BE2C (cell line): ENCODE measurements at regions not wholly inside any gene's neighbourhood (a gene's known extent, or its start where the extent isn't known, plus 50 kb on each side); places are given as distances from the start of the nearest gene placed in this dataset.

Experiments used
- DNase-seq: peaks from one replicate; pipeline ENCODE4 v3.0.0-alpha.2; 2020
- H3K27me3 ChIP-seq: fragments of 250-450 bp; sonication (Bioruptor Pico); 2 replicates; pipeline ENCODE4 v1.5.1; 2020; ENCODE audit warnings: mild to moderate bottlenecking
- H3K36me3 ChIP-seq: fragments of 250-450 bp; sonication (Bioruptor Pico); 2 replicates; pipeline ENCODE4 v1.5.1; 2020; ENCODE audit warnings: mild to moderate bottlenecking
- H3K4me1 ChIP-seq: fragments of 250-450 bp; sonication (Bioruptor Pico); 2 replicates; pipeline ENCODE4 v1.5.1; 2020
- H3K4me3 ChIP-seq: 2 replicates; pipeline ENCODE4 v1.5.1; 2011; ENCODE audit warnings: low read depth, low read length
- H3K9me3 ChIP-seq: fragments of 250-450 bp; sonication (Bioruptor Pico); 2 replicates; pipeline ENCODE4 v1.5.1; 2020
- CTCF ChIP-seq: IDR thresholded peaks from 2 replicates; pipeline ENCODE4 v1.5.1; 2012; ENCODE audit warnings: mild to moderate bottlenecking, low read depth, low read length

- no peak overlapping the region for H3K4me3 ChIP-seq
- DNase-seq = no peak
- no peak for TF ChIP-seq CTCF
- no peaks in the 10 kb centered on the region for H3K9me3 ChIP-seq
- peaks cover 50% of the 10 kb centered on the region for H3K27me3 ChIP-seq
- no peaks in the 10 kb centered on the region for H3K36me3 ChIP-seq
- no peaks in the 10 kb centered on the region for H3K4me1 ChIP-seq
These were observed 89.9 kb downstream of the YTHDF1 start for GRCh38 chr20:63125838-63126601.

- TF ChIP-seq CTCF = no peak
These were observed 90.4 kb downstream of the YTHDF1 start for GRCh38 chr20:63125581-63125837.

GRCh38 chr20:63124782-63125580 is 91.0 kb downstream of the YTHDF1 start:
- Histone ChIP-seq H3K4me1 (no peaks in the 10 kb centered on the region), H3K27me3 (peaks cover 45% of the 10 kb centered on the region), H3K9me3 (no peaks in the 10 kb centered on the region), H3K36me3 (no peaks in the 10 kb centered on the region), H3K4me3 (no peak overlapping the region)
- DNase-seq = no peak
- TF ChIP-seq CTCF = no peak

More at GRCh38 chr20:63125581-63125837, 90.4 kb downstream of the YTHDF1 start:
- Histone ChIP-seq H3K9me3 (no peaks in the 10 kb centered on the region), H3K36me3 (no peaks in the 10 kb centered on the region), H3K27me3 (peaks cover 47% of the 10 kb centered on the region), H3K4me3 (no peak overlapping the region), H3K4me1 (no peaks in the 10 kb centered on the region)
- no peak for DNase-seq

- no peaks in the 10 kb centered on the region for H3K36me3 ChIP-seq
- DNase-seq = no peak
- no peak for TF ChIP-seq CTCF
- no peaks in the 10 kb centered on the region for H3K9me3 ChIP-seq
- H3K4me3 ChIP-seq = no peak overlapping the region
- H3K4me1 ChIP-seq = no peaks in the 10 kb centered on the region
- peaks cover 43% of the 10 kb centered on the region for H3K27me3 ChIP-seq
These were observed 91.7 kb downstream of the YTHDF1 start for GRCh38 chr20:63124092-63124781.

- no peak for DNase-seq
- Histone ChIP-seq H3K4me1 (no peaks in the 10 kb centered on the region), H3K9me3 (no peaks in the 10 kb centered on the region), H3K36me3 (no peaks in the 10 kb centered on the region), H3K27me3 (peaks cover 43% of the 10 kb centered on the region), H3K4me3 (no peak overlapping the region)
- TF ChIP-seq CTCF = no peak
These were observed 92.6 kb downstream of the YTHDF1 start for GRCh38 chr20:63123331-63123741.
